Panc1 (cell line): ENCODE measurements at regions not wholly inside any gene's neighbourhood (a gene's known extent, or its start where the extent isn't known, plus 50 kb on each side); places are given as distances from the start of the nearest gene placed in this dataset.

ENCODE experiments used
- CTCF ChIP-seq: fragments of 450-650 bp; IDR thresholded peaks from 2 replicates; pipeline ENCODE4 v1.5.1; 2017; ENCODE audit warnings: mild to moderate bottlenecking
- POLR2AphosphoS5 ChIP-seq: IDR thresholded peaks from 2 replicates; pipeline ENCODE4 v1.6.1; 2012; ENCODE audit warnings: mild to moderate bottlenecking, low read depth, low read length, moderate library complexity

DNA sequence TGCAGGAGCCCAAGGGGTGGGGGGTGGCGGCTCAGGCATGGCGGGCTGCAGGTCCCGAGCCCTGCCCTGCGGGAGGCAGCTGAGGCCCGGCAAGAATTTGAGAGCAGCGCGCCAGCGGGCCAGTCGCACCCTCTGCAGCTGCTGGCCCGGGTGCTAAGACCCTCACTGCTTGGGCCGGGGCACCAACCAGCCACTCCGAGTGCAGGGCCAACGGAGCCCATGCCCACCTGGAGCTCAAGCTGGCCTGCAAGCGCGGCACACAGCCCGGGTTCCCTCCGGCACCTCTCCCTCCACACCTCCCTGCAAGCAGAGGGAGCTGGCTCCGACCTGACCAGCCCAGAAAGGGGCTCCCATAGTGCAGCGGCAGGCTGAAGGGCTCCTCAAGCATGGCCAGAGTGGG, 758.2 kb upstream of the INTU start:
- no peak for TF ChIP-seq CTCF
- no peak for TF ChIP-seq POLR2AphosphoS5
